Non-pigmented ciliary epithelial cell (primary cell): ENCODE measurements at regions not wholly inside any gene's neighbourhood (a gene's known extent, or its start where the extent isn't known, plus 50 kb on each side); places are given as distances from the start of the nearest gene placed in this dataset.
A peak's percentile ranks its signal among the peaks of the same experiment; 100 is the strongest.

Experiments
- DNase-seq: peaks from one replicate; pipeline ENCODE4 v3.0.0-alpha.2; 2010; ENCODE audit warnings: low read depth

DNA sequence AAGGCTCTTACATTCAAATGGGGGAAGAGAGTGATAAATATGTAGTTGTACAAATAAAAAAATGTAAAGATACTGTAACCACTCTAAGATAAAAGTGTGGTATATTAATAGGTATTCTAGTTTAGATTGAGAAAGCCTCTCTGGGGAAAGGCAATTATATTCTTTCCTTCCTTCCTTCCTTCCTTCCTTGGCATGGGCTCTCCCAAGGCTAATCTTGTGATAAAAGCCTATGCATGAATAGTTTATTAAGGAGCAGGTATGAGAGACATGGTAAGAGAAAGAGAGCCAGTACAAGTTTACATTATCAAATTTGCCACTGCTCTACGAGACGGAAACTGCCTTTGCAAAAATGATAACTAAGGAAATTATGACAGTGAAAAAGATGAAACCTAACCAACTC is 588.8 kb downstream of the PRELID2 start:
- no peak for DNase-seq

DNA sequence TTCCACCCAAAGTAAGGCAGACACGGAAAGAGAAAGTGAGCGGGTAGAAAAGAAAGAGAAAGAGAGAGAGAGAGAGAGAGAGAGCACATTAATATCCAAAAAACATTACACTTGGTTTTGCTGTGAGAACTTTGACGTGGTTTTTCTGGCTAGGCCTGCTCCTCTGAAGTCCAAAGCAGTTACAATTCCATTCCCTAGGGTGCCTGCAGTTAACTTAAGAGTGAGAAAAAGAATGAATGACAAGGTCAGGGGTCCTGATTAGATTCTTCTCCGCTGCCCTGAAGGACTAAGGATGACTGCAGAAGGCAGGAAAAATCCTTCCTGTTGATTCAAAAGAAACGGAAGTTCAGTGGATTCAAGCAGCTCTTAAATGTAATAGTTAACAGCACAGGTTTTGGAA is 589.8 kb downstream of the PRELID2 start:
- DNase-seq: peak; percentile 2

DNA sequence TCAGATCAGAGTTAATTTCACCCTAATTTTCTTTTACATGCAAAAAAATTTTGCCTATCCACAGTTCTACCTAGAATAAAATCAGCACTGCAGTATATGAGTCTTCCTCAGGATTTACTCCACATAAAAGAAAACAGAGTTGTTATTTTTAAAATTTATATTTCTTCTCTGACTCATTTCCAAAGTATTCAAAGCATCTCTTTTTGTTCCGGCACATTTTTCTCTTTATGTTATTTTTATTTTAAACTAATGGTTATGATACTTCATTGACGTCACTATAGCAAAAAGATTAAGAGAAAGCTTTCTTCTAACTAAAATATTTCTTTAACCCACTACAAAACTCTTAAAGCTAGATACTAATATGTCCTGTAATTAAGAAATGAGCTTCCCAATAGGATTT is 590.4 kb downstream of the PRELID2 start:
- DNase-seq: peak; percentile 19

- no peak for DNase-seq
Measured at GRCh38 chr5:145244251-145244650, 590.9 kb downstream of the PRELID2 start.

- DNase-seq: no peak
Measured at GRCh38 chr5:145243016-145243415, 592.1 kb downstream of the PRELID2 start.

DNA sequence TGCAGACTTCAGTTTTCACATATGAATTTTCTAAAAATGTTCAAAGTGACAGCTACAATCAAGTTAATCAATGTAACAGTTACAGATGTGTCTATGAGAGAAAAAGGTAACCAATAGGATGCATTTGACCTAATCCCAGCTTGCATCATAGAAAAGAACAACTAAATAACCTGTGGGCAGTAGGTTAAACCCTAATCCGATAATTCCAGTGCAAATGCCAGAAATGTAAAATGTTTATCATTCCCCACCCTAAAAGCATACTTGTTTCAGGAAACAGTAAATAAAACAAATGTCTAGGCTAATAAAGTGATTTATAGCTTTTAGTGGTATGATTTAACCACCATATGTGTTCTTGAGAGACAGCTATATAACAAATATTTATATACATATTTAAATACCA is 592.6 kb downstream of the PRELID2 start:
- no peak for DNase-seq

GRCh38 chr5:145237843-145238242 is 597.3 kb downstream of the PRELID2 start:
- peak; percentile 28 for DNase-seq

DNA sequence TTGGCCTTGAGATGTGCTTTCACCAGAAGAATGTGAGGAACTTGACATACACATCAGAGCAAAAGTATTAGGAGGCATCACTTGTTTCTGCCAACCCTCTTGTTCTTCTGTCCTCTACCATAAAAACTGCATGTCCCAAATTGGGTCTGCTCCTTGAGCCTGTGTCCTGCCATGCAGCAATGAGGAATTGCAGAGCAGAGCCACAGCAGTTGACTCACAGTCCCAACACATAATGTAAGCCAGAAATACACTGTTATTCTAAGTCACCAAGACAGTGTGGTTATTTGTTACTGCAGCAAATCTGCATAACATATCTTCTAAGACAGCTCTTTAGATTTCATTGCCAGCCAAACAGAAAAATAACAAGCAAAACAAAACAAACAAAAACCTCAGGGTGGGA is 598.2 kb downstream of the PRELID2 start:
- no peak for DNase-seq

GRCh38 chr5:145236127-145236526 is 599.0 kb downstream of the PRELID2 start:
- DNase-seq: no peak

GRCh38 chr5:145233461-145233860 is 601.7 kb downstream of the PRELID2 start:
- DNase-seq: no peak

- no peak for DNase-seq
Measured at GRCh38 chr5:145230781-145231180, 604.4 kb downstream of the PRELID2 start.

- no peak for DNase-seq
Measured at GRCh38 chr5:145228564-145228963, 606.6 kb downstream of the PRELID2 start.

GRCh38 chr5:145227881-145228280 is 607.3 kb downstream of the PRELID2 start:
- no peak for DNase-seq

- no peak for DNase-seq
Measured at GRCh38 chr5:145226726-145227125, 608.4 kb downstream of the PRELID2 start.

- no peak for DNase-seq
Measured at GRCh38 chr5:145225529-145225928, 609.6 kb downstream of the PRELID2 start.

DNA sequence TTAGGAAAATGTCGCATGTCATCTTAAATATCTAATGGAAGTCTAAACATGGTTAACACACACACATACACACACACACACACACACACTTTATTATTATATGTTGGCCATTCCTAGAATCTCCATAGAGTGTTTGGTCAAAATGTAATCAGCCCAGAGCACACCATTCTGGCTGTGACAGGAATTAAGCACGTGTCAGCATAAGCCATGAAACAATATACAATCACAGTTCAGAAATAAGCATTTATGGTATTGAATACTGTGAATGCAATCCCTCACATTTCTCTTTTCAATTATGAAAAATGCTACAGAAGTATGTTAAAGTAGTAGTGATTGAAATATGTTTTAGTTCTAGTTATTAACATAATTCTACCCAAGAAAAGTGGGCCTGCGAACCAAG is 611.6 kb downstream of the PRELID2 start:
- no peak for DNase-seq

GRCh38 chr5:145222622-145223021 is 612.5 kb downstream of the PRELID2 start:
- no peak for DNase-seq

- peak; percentile 5 for DNase-seq
Measured at GRCh38 chr5:145221416-145221815, 613.7 kb downstream of the PRELID2 start.

GRCh38 chr5:145220481-145220880 is 614.7 kb downstream of the PRELID2 start:
- DNase-seq: no peak

- no peak for DNase-seq
Measured at GRCh38 chr5:145218982-145219381, 616.2 kb downstream of the PRELID2 start.

GRCh38 chr5:145218019-145218418 is 617.1 kb downstream of the PRELID2 start:
- no peak for DNase-seq

DNA sequence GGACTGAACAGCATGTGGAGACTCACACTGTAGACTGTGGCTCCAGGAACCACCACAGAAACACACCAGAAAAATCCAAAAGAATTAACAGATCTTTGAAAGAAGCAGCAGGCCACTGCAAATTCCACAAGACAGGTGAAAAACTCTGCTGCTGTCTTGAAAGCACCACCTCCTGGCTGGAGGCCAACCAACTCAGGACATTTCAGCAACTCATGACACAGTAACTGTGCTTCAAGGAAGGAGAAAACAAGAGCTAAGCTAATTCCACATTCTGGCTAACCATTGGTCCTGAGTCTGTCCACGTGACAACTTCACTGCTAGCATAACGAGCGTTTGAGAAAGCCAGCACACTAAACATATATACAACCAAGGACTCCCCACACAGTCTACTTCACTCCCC is 625.1 kb downstream of the PRELID2 start:
- DNase-seq: no peak

- DNase-seq: no peak
Measured at GRCh38 chr5:145205546-145205945, 629.6 kb downstream of the PRELID2 start.

- no peak for DNase-seq
Measured at GRCh38 chr5:145204743-145205142, 630.4 kb downstream of the PRELID2 start.

- DNase-seq: no peak
Measured at GRCh38 chr5:145203193-145203592, 631.9 kb downstream of the PRELID2 start.
